ENCODE measurements at regions not wholly inside any gene's neighbourhood (a gene's known extent, or its start where the extent isn't known, plus 50 kb on each side); places are given as distances from the start of the nearest gene placed in this dataset.

GRCh38 chr7:50836646-50837045 lies 54.0 kb upstream of the GRB10 start:
- H2AFZ ChIP-seq (ENCODE audit: low read depth, low read length) = no peak overlapping the region
- H3K4me2 ChIP-seq (ENCODE audit: low read length) = no peak overlapping the region
- TF ChIP-seq EZH2 (IDR thresholded peaks at IDR 0.05; ENCODE audit: insufficient read depth, low read length) = no peak
- TF ChIP-seq CTCF (IDR thresholded peaks at IDR 0.05; ENCODE audit: insufficient read depth, low read depth, low read length) = no peak
- H3K9ac ChIP-seq (ENCODE audit: low read length) = no peak overlapping the region
- no peak for DNase-seq (ENCODE audit: low read depth)
- H3K27ac ChIP-seq (ENCODE audit: low read depth, low read length) = peak overlapping the region; percentile 99
- Mint-ChIP-seq H3K9me3 (ENCODE audit: unreplicated experiment) (peaks cover 6% of the 10 kb centered on the region), H3K27me3 (ENCODE audit: low read depth, unreplicated experiment) (peaks cover 33% of the 10 kb centered on the region), H3K4me1 (ENCODE audit: low read depth, unreplicated experiment) (peaks cover 15% of the 10 kb centered on the region), H3K36me3 (ENCODE audit: low read depth, unreplicated experiment) (no peaks in the 10 kb centered on the region), H3K27ac (ENCODE audit: unreplicated experiment) (no peak overlapping the region), H3K4me3 (ENCODE audit: unreplicated experiment) (no peak overlapping the region)
- no peaks in the 10 kb centered on the region for H3K27me3 ChIP-seq (ENCODE audit: insufficient read depth, low read length)
- no peaks in the 10 kb centered on the region for H3K79me2 ChIP-seq (ENCODE audit: insufficient read depth, low read length)
- H3K4me1 ChIP-seq (ENCODE audit: insufficient read depth, low read length) = peaks cover 48% of the 10 kb centered on the region
- no peaks in the 10 kb centered on the region for H3K9me3 ChIP-seq (ENCODE audit: insufficient read depth, low read depth, low read length)
- FAIRE-seq = no peak
- H4K20me1 ChIP-seq (ENCODE audit: insufficient read depth, low read length) = no peaks in the 10 kb centered on the region
- no peaks in the 10 kb centered on the region for H3K36me3 ChIP-seq (ENCODE audit: insufficient read depth, low read length)
- H3K4me3 ChIP-seq (ENCODE audit: insufficient read depth, low read depth, low read length) = no peak overlapping the region

GRCh38 chr7:50835156-50835555 lies 52.5 kb upstream of the GRB10 start:
- H3K4me3 Mint-ChIP-seq (ENCODE audit: unreplicated experiment) = no peak overlapping the region
- Histone ChIP-seq H3K4me1 (ENCODE audit: insufficient read depth, low read length) (peaks cover 48% of the 10 kb centered on the region), H3K9ac (ENCODE audit: low read length) (no peak overlapping the region), H3K27ac (ENCODE audit: low read depth, low read length) (no peak overlapping the region), H3K79me2 (ENCODE audit: insufficient read depth, low read length) (no peaks in the 10 kb centered on the region), H3K9me3 (ENCODE audit: insufficient read depth, low read depth, low read length) (no peaks in the 10 kb centered on the region), H2AFZ (ENCODE audit: low read depth, low read length) (no peak overlapping the region), H4K20me1 (ENCODE audit: insufficient read depth, low read length) (no peaks in the 10 kb centered on the region), H3K27me3 (ENCODE audit: insufficient read depth, low read length) (no peaks in the 10 kb centered on the region), H3K4me3 (ENCODE audit: insufficient read depth, low read depth, low read length) (no peak overlapping the region), H3K4me2 (ENCODE audit: low read length) (no peak overlapping the region), H3K36me3 (ENCODE audit: insufficient read depth, low read length) (no peaks in the 10 kb centered on the region)
- peaks cover 35% of the 10 kb centered on the region for H3K27me3 Mint-ChIP-seq (ENCODE audit: low read depth, unreplicated experiment)
- peaks cover 6% of the 10 kb centered on the region for H3K9me3 Mint-ChIP-seq (ENCODE audit: unreplicated experiment)
- FAIRE-seq = no peak
- TF ChIP-seq CTCF (IDR thresholded peaks at IDR 0.05; ENCODE audit: insufficient read depth, low read depth, low read length) (no peak), EZH2 (IDR thresholded peaks at IDR 0.05; ENCODE audit: insufficient read depth, low read length) (no peak)
- H3K36me3 Mint-ChIP-seq (ENCODE audit: low read depth, unreplicated experiment) = no peaks in the 10 kb centered on the region
- H3K4me1 Mint-ChIP-seq (ENCODE audit: low read depth, unreplicated experiment) = peaks cover 15% of the 10 kb centered on the region
- H3K27ac Mint-ChIP-seq (ENCODE audit: unreplicated experiment) = peak overlapping the region; percentile 4
- DNase-seq (ENCODE audit: low read depth) = no peak

GRCh38 chr7:50834679-50835078 lies 52.0 kb upstream of the GRB10 start:
- Mint-ChIP-seq H3K9me3 (ENCODE audit: unreplicated experiment) (peaks cover 6% of the 10 kb centered on the region), H3K4me1 (ENCODE audit: low read depth, unreplicated experiment) (peaks cover 15% of the 10 kb centered on the region), H3K27ac (ENCODE audit: unreplicated experiment) (peak overlapping the region; percentile 4), H3K4me3 (ENCODE audit: unreplicated experiment) (no peak overlapping the region), H3K36me3 (ENCODE audit: low read depth, unreplicated experiment) (no peaks in the 10 kb centered on the region), H3K27me3 (ENCODE audit: low read depth, unreplicated experiment) (peaks cover 31% of the 10 kb centered on the region)
- Histone ChIP-seq H2AFZ (ENCODE audit: low read depth, low read length) (no peak overlapping the region), H3K36me3 (ENCODE audit: insufficient read depth, low read length) (no peaks in the 10 kb centered on the region), H4K20me1 (ENCODE audit: insufficient read depth, low read length) (no peaks in the 10 kb centered on the region), H3K79me2 (ENCODE audit: insufficient read depth, low read length) (no peaks in the 10 kb centered on the region), H3K9ac (ENCODE audit: low read length) (no peak overlapping the region), H3K9me3 (ENCODE audit: insufficient read depth, low read depth, low read length) (no peaks in the 10 kb centered on the region), H3K4me2 (ENCODE audit: low read length) (no peak overlapping the region), H3K4me1 (ENCODE audit: insufficient read depth, low read length) (peaks cover 48% of the 10 kb centered on the region), H3K4me3 (ENCODE audit: insufficient read depth, low read depth, low read length) (no peak overlapping the region), H3K27ac (ENCODE audit: low read depth, low read length) (no peak overlapping the region), H3K27me3 (ENCODE audit: insufficient read depth, low read length) (no peaks in the 10 kb centered on the region)
- FAIRE-seq (no peak), DNase-seq (ENCODE audit: low read depth) (no peak)
- TF ChIP-seq CTCF (IDR thresholded peaks at IDR 0.05; ENCODE audit: insufficient read depth, low read depth, low read length) (no peak), EZH2 (IDR thresholded peaks at IDR 0.05; ENCODE audit: insufficient read depth, low read length) (no peak)
